Activated CD8-positive, alpha-beta memory T cell treated with anti-CD3 and anti-CD28 coated beads, Interleukin-2, amount 50 U/mL, for 1 hour (primary cell): ENCODE measurements at regions not wholly inside any gene's neighbourhood (a gene's known extent, or its start where the extent isn't known, plus 50 kb on each side); places are given as distances from the start of the nearest gene placed in this dataset.
A peak's percentile ranks its signal among the peaks of the same experiment; 100 is the strongest.

Source experiments
- DNase-seq: peaks from one replicate; pipeline ENCODE4 v3.0.0-alpha.2; 2020; ENCODE audit errors: extremely low read depth

- no peak for DNase-seq
These were observed 50.3 kb upstream of the FNDC1 start for GRCh38 chr6:159118924-159119323.

GRCh38 chr6:159117563-159117962 lies 51.6 kb upstream of the FNDC1 start:
- no peak for DNase-seq

- no peak for DNase-seq
These were observed 52.2 kb upstream of the FNDC1 start for GRCh38 chr6:159117046-159117445.

- no peak for DNase-seq
These were observed 52.9 kb upstream of the FNDC1 start for GRCh38 chr6:159116343-159116742.

- no peak for DNase-seq
These were observed 54.6 kb upstream of the FNDC1 start for GRCh38 chr6:159114569-159114968.

GRCh38 chr6:159113223-159113622 lies 56.0 kb upstream of the FNDC1 start:
- no peak for DNase-seq

- no peak for DNase-seq
These were observed 56.5 kb upstream of the FNDC1 start for GRCh38 chr6:159112714-159113113.

- no peak for DNase-seq
These were observed 58.5 kb upstream of the FNDC1 start for GRCh38 chr6:159110748-159111147.

GRCh38 chr6:159110013-159110412 lies 59.2 kb upstream of the FNDC1 start:
- DNase-seq: no peak

GRCh38 chr6:159109391-159109790 lies 59.8 kb upstream of the FNDC1 start:
- no peak for DNase-seq

- DNase-seq: no peak
These were observed 60.7 kb upstream of the FNDC1 start for GRCh38 chr6:159108426-159108985.

- DNase-seq: peak; percentile 64
These were observed 61.5 kb upstream of the FNDC1 start for GRCh38 chr6:159107451-159108260.

- peak; percentile 74 for DNase-seq
These were observed 61.9 kb upstream of the TAGAP start for GRCh38 chr6:159106627-159107241.

- no peak for DNase-seq
These were observed 60.9 kb upstream of the TAGAP start for GRCh38 chr6:159105716-159106115.

GRCh38 chr6:159104931-159105330 lies 60.1 kb upstream of the TAGAP start:
- no peak for DNase-seq

- DNase-seq: peak; percentile 55
These were observed 59.6 kb upstream of the TAGAP start for GRCh38 chr6:159104163-159104925.

GRCh38 chr6:159103396-159104162 lies 58.8 kb upstream of the TAGAP start:
- no peak for DNase-seq

GRCh38 chr6:159102373-159103160 lies 57.8 kb upstream of the TAGAP start:
- DNase-seq: no peak

- DNase-seq: no peak
These were observed 56.9 kb upstream of the TAGAP start for GRCh38 chr6:159101656-159102055.

- DNase-seq: no peak
These were observed 55.8 kb upstream of the TAGAP start for GRCh38 chr6:159100395-159101182.
